H1 (cell line): ENCODE measurements at regions not wholly inside any gene's neighbourhood (a gene's known extent, or its start where the extent isn't known, plus 50 kb on each side); places are given as distances from the start of the nearest gene placed in this dataset.

Experiments used
- CTCF ChIA-PET: fragments of 300-600 bp; sonication (Branson Sonifier 250); formaldehyde crosslinking; loops from one replicate; lab custom pipeline; 2021; ENCODE audit not compliant: partially characterized antibody; lab: Charles Lee
- POLR2A ChIA-PET: fragments of 300-600 bp; sonication (Branson Sonifier 250); formaldehyde crosslinking; loops from one replicate; lab custom pipeline; 2021; ENCODE audit warnings: inconsistent platforms; ENCODE audit not compliant: partially characterized antibody; lab: Charles Lee
- DNase-seq, 2 experiments: peaks; one replicate each; pipeline versions ENCODE4 v3.0.0 to v3.0.0-alpha.2; 2010 to 2022; ENCODE audit warnings: low spot score in 2 of 2, low read depth in 1 of 2, mixed read lengths in 1 of 2
- FAIRE-seq: peaks from 2 replicates; lab custom pipeline; 2011; peaks lifted over from hg19 to GRCh38; lab: Jason Lieb, UNC
- H2AFZ ChIP-seq: 2 replicates; pipeline ENCODE4 v1.8.1; 2012; ENCODE audit warnings: low read length, inconsistent platforms
- H2AK5ac ChIP-seq: 2 replicates; pipeline ENCODE4 v1.6.1; 2013; ENCODE audit warnings: low read depth, low read length
- H2BK120ac ChIP-seq: replicated peaks from 2 replicates; pipeline ENCODE3; 2013; ENCODE audit warnings: low read depth, low read length, inconsistent platforms
- H2BK12ac ChIP-seq: 2 replicates; pipeline ENCODE4 v1.6.1; 2013; ENCODE audit warnings: low read depth, low read length
- H2BK15ac ChIP-seq: 2 replicates; pipeline ENCODE4 v1.6.1; 2013; ENCODE audit warnings: low read length
- H2BK20ac ChIP-seq: 2 replicates; pipeline ENCODE4 v1.6.1; 2013; ENCODE audit warnings: low read length
- H2BK5ac ChIP-seq: 2 replicates; pipeline ENCODE4 v1.6.1; 2013; ENCODE audit warnings: low read depth, low read length
- H3K14ac ChIP-seq: 2 replicates; pipeline ENCODE4 v1.6.1; 2013; ENCODE audit warnings: inconsistent platforms; ENCODE audit not compliant: insufficient read length
- H3K18ac ChIP-seq: 2 replicates; pipeline ENCODE4 v1.6.1; 2013; ENCODE audit warnings: low read length; ENCODE audit errors: extremely low read depth
- H3K23ac ChIP-seq: 2 replicates; pipeline ENCODE4 v1.6.1; 2013; ENCODE audit warnings: inconsistent platforms; ENCODE audit not compliant: insufficient read length
- H3K23me2 ChIP-seq: 2 replicates; pipeline ENCODE4 v1.6.1; 2013; ENCODE audit warnings: low read depth, low read length
- H3K27ac ChIP-seq: 2 replicates; pipeline ENCODE4 v1.6.1; 2011; ENCODE audit warnings: low read depth, low read length, inconsistent platforms
- H3K27me3 ChIP-seq, 4 experiments: replicated peaks in 1 of 4; 1 replicate in 1 of 4; 2 replicates in 3 of 4; pipeline versions ENCODE4 v1.6.1 to v1.8.1; 2011 to 2013; ENCODE audit warnings: low read length in 3 of 4, mild to moderate bottlenecking in 3 of 4, inconsistent platforms in 2 of 4, mixed read lengths in 2 of 4, moderate library complexity in 1 of 4; ENCODE audit not compliant: control insufficient read depth in 3 of 4, insufficient read depth in 3 of 4; ENCODE audit errors: extremely low read depth in 1 of 4
- H3K36me3 ChIP-seq, 4 experiments: 2 replicates each; pipeline versions ENCODE4 v1.6.1 to v1.8.1; 2011 to 2013; ENCODE audit warnings: mild to moderate bottlenecking in 4 of 4, low read length in 3 of 4, moderate library complexity in 2 of 4, control low read depth in 1 of 4, inconsistent platforms in 1 of 4; ENCODE audit not compliant: insufficient read depth in 4 of 4, control insufficient read depth in 2 of 4
- H3K4ac ChIP-seq: replicated peaks from 2 replicates; pipeline ENCODE3; 2013; ENCODE audit warnings: low read length, low read depth, mixed read lengths, inconsistent platforms; ENCODE audit not compliant: insufficient read length
- H3K4me1 ChIP-seq, 4 experiments: replicated peaks in 1 of 4; 1 replicate in 1 of 4; 2 replicates in 3 of 4; pipeline versions ENCODE4 v1.6.1 to v1.8.1; 2011 to 2013; ENCODE audit warnings: low read length in 3 of 4, inconsistent platforms in 2 of 4, mixed read lengths in 1 of 4; ENCODE audit not compliant: insufficient read depth in 4 of 4, control insufficient read depth in 3 of 4
- H3K4me2 ChIP-seq, 2 experiments: 2 replicates each; pipeline versions ENCODE4 v1.6.1 to v1.8.1; 2011 to 2013; ENCODE audit warnings: low read depth in 2 of 2, low read length in 2 of 2, control low read depth in 1 of 2, inconsistent platforms in 1 of 2, mild to moderate bottlenecking in 1 of 2; ENCODE audit not compliant: insufficient read depth in 1 of 2
- H3K4me3 ChIP-seq, 4 experiments: fragments of 200-600, 300-600 bp in 1 of 4; sonication (generic), shearing (Covaris generic), sonication (Bioruptor Twin) in 1 of 4; 2 replicates each; pipeline versions ENCODE4 v1.5.1 to v1.8.1; 2011 to 2016; ENCODE audit warnings: low read length in 4 of 4, low read depth in 3 of 4, control low read depth in 2 of 4, inconsistent platforms in 2 of 4, mild to moderate bottlenecking in 2 of 4, mixed read lengths in 1 of 4, moderate library complexity in 1 of 4; ENCODE audit not compliant: insufficient read depth in 2 of 4; ENCODE audit errors: extremely low read depth in 1 of 4
- H3K56ac ChIP-seq: replicated peaks from 2 replicates; pipeline ENCODE3; 2013; ENCODE audit warnings: low read depth, mild to moderate bottlenecking, mixed read lengths, low read length, inconsistent platforms; ENCODE audit not compliant: insufficient read length
- H3K79me1 ChIP-seq: 2 replicates; pipeline ENCODE4 v1.6.1; 2013; ENCODE audit warnings: low read depth, low read length, control low read depth
- H3K79me2 ChIP-seq, 2 experiments: 2 replicates each; pipeline versions ENCODE4 v1.6.1 to v1.8.1; 2012 to 2013; ENCODE audit warnings: low read length in 2 of 2, mild to moderate bottlenecking in 2 of 2, inconsistent platforms in 1 of 2; ENCODE audit not compliant: insufficient read depth in 2 of 2, control insufficient read depth in 1 of 2
- H3K9ac ChIP-seq, 4 experiments: replicated peaks in 1 of 4; 1 replicate in 1 of 4; 2 replicates in 3 of 4; pipeline versions ENCODE4 v1.6.1 to v1.8.1; 2011 to 2013; ENCODE audit warnings: low read depth in 3 of 4, low read length in 3 of 4, control low read depth in 2 of 4, mild to moderate bottlenecking in 2 of 4, moderate library complexity in 2 of 4, inconsistent platforms in 1 of 4; ENCODE audit errors: extremely low read depth in 1 of 4
- H3K9me3 ChIP-seq, 2 experiments: 2 replicates each; pipeline versions ENCODE4 v1.6.1 to v1.8.1; 2012 to 2013; ENCODE audit warnings: mild to moderate bottlenecking in 2 of 2, moderate library complexity in 2 of 2, control low read depth in 1 of 2, inconsistent platforms in 1 of 2, low read depth in 1 of 2, low read length in 1 of 2, mixed read lengths in 1 of 2; ENCODE audit not compliant: insufficient read depth in 2 of 2
- H4K20me1 ChIP-seq, 2 experiments: replicated peaks in 1 of 2; 2 replicates each; pipeline versions ENCODE3 to v1.8.1; 2011 to 2013; ENCODE audit warnings: inconsistent platforms in 2 of 2, low read length in 2 of 2, mild to moderate bottlenecking in 1 of 2; ENCODE audit not compliant: insufficient read depth in 2 of 2, control insufficient read depth in 1 of 2
- H4K5ac ChIP-seq: 2 replicates; pipeline ENCODE4 v1.6.1; 2013; ENCODE audit warnings: low read length, low read depth, mixed read lengths, inconsistent platforms; ENCODE audit not compliant: insufficient read length
- H4K8ac ChIP-seq: 2 replicates; pipeline ENCODE4 v1.8.0; 2013; ENCODE audit warnings: mild to moderate bottlenecking, moderate library complexity, low read length, inconsistent platforms; ENCODE audit not compliant: insufficient read depth; ENCODE audit errors: extremely low read depth
- H4K91ac ChIP-seq: replicated peaks from 2 replicates; pipeline ENCODE3; 2013; ENCODE audit warnings: low read length, mixed read lengths, inconsistent platforms; ENCODE audit not compliant: insufficient read length
- ASH2L ChIP-seq: fragments of 200-600, 300-600 bp; sonication (generic); IDR thresholded peaks from one replicate; pipeline ENCODE4 v1.7.1; 2017; ENCODE audit warnings: low read length
- ATF2 ChIP-seq: IDR thresholded peaks from 2 replicates; pipeline ENCODE4 v1.6.1; 2012; ENCODE audit warnings: low read length, inconsistent platforms
- BCL11A ChIP-seq, 2 experiments: IDR thresholded peaks; one replicate each; pipeline ENCODE4 v1.6.1; 2011; ENCODE audit warnings: low read depth in 2 of 2, low read length in 2 of 2, mild to moderate bottlenecking in 2 of 2
- CBX5 ChIP-seq: fragments of 300-800, 300-1000 bp; sonication (generic); IDR thresholded peaks from 2 replicates; pipeline ENCODE4 v1.7.1; 2016; ENCODE audit warnings: antibody characterized with exemption, low read length, low read depth
- CHD1 ChIP-seq: IDR thresholded peaks from 2 replicates; pipeline ENCODE4 v1.6.1; 2012; ENCODE audit warnings: low read depth, low read length, improper control_type of control experiment
- EZH2 ChIP-seq: fragments of 200-600 bp; sonication (generic); IDR thresholded peaks from 2 replicates; pipeline ENCODE4 v1.7.1; 2012; ENCODE audit warnings: low read depth, mild to moderate bottlenecking, moderate library complexity, low read length, inconsistent platforms; ENCODE audit not compliant: severe bottlenecking
- GABPA ChIP-seq: IDR thresholded peaks from 2 replicates; pipeline ENCODE4 v1.6.1; 2011; ENCODE audit warnings: mild to moderate bottlenecking, low read length, moderate library complexity, borderline replicate concordance; ENCODE audit not compliant: insufficient read depth
- HDAC6 ChIP-seq: IDR thresholded peaks from one replicate; pipeline ENCODE4 v1.7.1; 2012; ENCODE audit warnings: low read depth, mild to moderate bottlenecking, inconsistent platforms, low read length, moderate library complexity
- JUND ChIP-seq: IDR thresholded peaks from 2 replicates; pipeline ENCODE4 v1.6.1; 2011; ENCODE audit warnings: mild to moderate bottlenecking, improper control_type of control experiment, low read length
- POLR2AphosphoS5 ChIP-seq: IDR thresholded peaks from 2 replicates; pipeline ENCODE4 v1.6.1; 2011; ENCODE audit warnings: low read depth, low read length
- POU5F1 ChIP-seq: IDR thresholded peaks from 2 replicates; pipeline ENCODE4 v1.6.1; 2011; ENCODE audit warnings: low read depth, mild to moderate bottlenecking, low read length, moderate library complexity
- RXRA ChIP-seq: IDR thresholded peaks from 2 replicates; pipeline ENCODE4 v1.6.1; 2011; ENCODE audit warnings: low read depth, mild to moderate bottlenecking, low read length, moderate library complexity; ENCODE audit not compliant: insufficient read depth
- SP1 ChIP-seq: IDR thresholded peaks from 2 replicates; pipeline ENCODE4 v1.6.1; 2011; ENCODE audit warnings: low read depth, low read length
- TAF1 ChIP-seq: IDR thresholded peaks from 2 replicates; pipeline ENCODE4 v1.6.1; 2011; ENCODE audit warnings: mild to moderate bottlenecking, low read depth, low read length
- WGBS, 2 experiments: shearing (Covaris generic) in 1 of 2; methylation state at CpG; one replicate each; pipeline versions ENCODE4 v1.1.6 to v1.1.7; 2013 to 2015; ENCODE audit warnings: low lambda C conversion rate in 2 of 2, mixed read lengths in 2 of 2, inconsistent platforms in 1 of 2, low coverage in 1 of 2, missing lambda C conversion rate in 1 of 2; ENCODE audit not compliant: insufficient replicate concordance in 2 of 2, insufficient coverage in 1 of 2, insufficient read length in 1 of 2; ENCODE audit errors: extremely low coverage in 1 of 2, missing lambda C conversion rate in 1 of 2; 5-methylcytosine and 5-hydroxymethylcytosine counted together

GRCh38 chr1:221066351-221067001 is 187.2 kb downstream of the HLX start:
- no peak overlapping the region for H3K18ac ChIP-seq
- no peak for TF ChIP-seq RXRA
- no peak for TF ChIP-seq TAF1
- TF ChIP-seq HDAC6 = no peak
- no peak for TF ChIP-seq SP1
- no peak for TF ChIP-seq POU5F1
- no peak for TF ChIP-seq ASH2L
- no peak for TF ChIP-seq EZH2
- no peak for TF ChIP-seq CBX5
- no peak for TF ChIP-seq ATF2
- no peak for TF ChIP-seq BCL11A (IDR thresholded peaks at IDR 0.05; ENCODE audit: low read depth in 2 of 2, low read length in 2 of 2)
- no peak for TF ChIP-seq JUND
- no peak for TF ChIP-seq POLR2AphosphoS5
- TF ChIP-seq GABPA = no peak
- no peak for TF ChIP-seq CHD1

More at GRCh38 chr1:221066351-221067001, 187.2 kb downstream of the HLX start:
- Histone ChIP-seq H3K27ac (no peak overlapping the region), H2BK12ac (no peak overlapping the region), H4K91ac (no peak overlapping the region), H3K79me2 (no peaks in the 10 kb centered on the region), H3K9me3 (no peaks in the 10 kb centered on the region), H3K36me3 (no peaks in the 10 kb centered on the region), H3K56ac (no peak overlapping the region), H3K79me1 (no peaks in the 10 kb centered on the region), H3K23me2 (no peaks in the 10 kb centered on the region), H4K20me1 (no peaks in the 10 kb centered on the region), H2AK5ac (no peak overlapping the region), H3K27me3 (no peaks in the 10 kb centered on the region), H2BK5ac (no peak overlapping the region), H3K23ac (no peak overlapping the region), H2BK20ac (no peak overlapping the region), H3K14ac (no peak overlapping the region), H3K4me1 (no peaks in the 10 kb centered on the region), H3K9ac (no peak overlapping the region), H3K4me3 (no peak overlapping the region), H3K4me2 (no peak overlapping the region), H2AFZ (no peak overlapping the region), H3K4ac (no peak overlapping the region), H2BK120ac (no peak overlapping the region), H2BK15ac (no peak overlapping the region), H4K5ac (no peak overlapping the region), H4K8ac (no peak overlapping the region)
- POLR2A ChIA-PET = no interaction called here
- WGBS, 2 experiments = 90% methylated on average over 5 of the region's 5 CpGs; no CpG with 5 or more reads in 1 of the 2 experiments
- DNase-seq (no peak), FAIRE-seq (no peak)
- CTCF ChIA-PET = no interaction called here
